ENCODE measurements at regions not wholly inside any gene's neighbourhood (a gene's known extent, or its start where the extent isn't known, plus 50 kb on each side); places are given as distances from the start of the nearest gene placed in this dataset.

- TF ChIP-seq YY1 (IDR thresholded peaks at IDR 0.05; ENCODE audit: low read depth) (no peak), EGR1 (IDR thresholded peaks at IDR 0.05) (no peak), EP300 (IDR thresholded peaks at IDR 0.05; ENCODE audit: borderline replicate concordance) (no peak), USF1 (IDR thresholded peaks at IDR 0.05) (no peak), REST (IDR thresholded peaks at IDR 0.05; ENCODE audit: low read depth) (no peak), TAF1 (IDR thresholded peaks at IDR 0.05; ENCODE audit: low read depth) (no peak), MAX (IDR thresholded peaks at IDR 0.05) (no peak), RAD21 (IDR thresholded peaks at IDR 0.05; ENCODE audit: low read depth) (no peak), TCF12 (IDR thresholded peaks at IDR 0.05; ENCODE audit: low read depth) (no peak)
Measured at GRCh38 chr11:90701716-90702115, 478.9 kb upstream of the CHORDC1 start.

All from Ishikawa (cell line).